ENCODE measurements at regions not wholly inside any gene's neighbourhood (a gene's known extent, or its start where the extent isn't known, plus 50 kb on each side); places are given as distances from the start of the nearest gene placed in this dataset.

DNA sequence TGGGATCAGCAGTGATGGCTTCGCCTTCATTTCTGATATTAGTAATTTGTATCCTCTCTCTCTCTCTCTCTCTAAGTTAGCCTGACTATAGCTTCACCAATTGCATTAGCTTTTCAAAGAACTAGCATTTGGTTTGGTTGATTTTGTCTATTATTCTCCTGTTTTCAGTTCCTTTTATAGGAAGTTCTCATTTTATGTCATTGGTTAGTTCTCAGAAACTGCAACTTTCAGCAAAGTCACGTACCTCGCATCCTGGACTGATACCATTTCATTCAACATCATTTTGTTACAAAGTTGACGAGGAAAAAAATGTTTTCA lies 450.8 kb downstream of the EIPR1 start:
- TF ChIP-seq ZNF565 (CRISPR knock-in tag; conservative IDR thresholded peaks at IDR 0.05; ENCODE audit: low read depth), result no peak
- no peak for TF ChIP-seq ZC3H10 (CRISPR knock-in tag; IDR thresholded peaks at IDR 0.05)
- no peak for TF ChIP-seq TCF4 (CRISPR knock-in tag; IDR thresholded peaks at IDR 0.05; ENCODE audit: borderline replicate concordance)
- no peak for ATAC-seq

GRCh38 chr2:2926009-2926857 lies 451.4 kb downstream of the EIPR1 start:
- TF ChIP-seq, protein P1, sequence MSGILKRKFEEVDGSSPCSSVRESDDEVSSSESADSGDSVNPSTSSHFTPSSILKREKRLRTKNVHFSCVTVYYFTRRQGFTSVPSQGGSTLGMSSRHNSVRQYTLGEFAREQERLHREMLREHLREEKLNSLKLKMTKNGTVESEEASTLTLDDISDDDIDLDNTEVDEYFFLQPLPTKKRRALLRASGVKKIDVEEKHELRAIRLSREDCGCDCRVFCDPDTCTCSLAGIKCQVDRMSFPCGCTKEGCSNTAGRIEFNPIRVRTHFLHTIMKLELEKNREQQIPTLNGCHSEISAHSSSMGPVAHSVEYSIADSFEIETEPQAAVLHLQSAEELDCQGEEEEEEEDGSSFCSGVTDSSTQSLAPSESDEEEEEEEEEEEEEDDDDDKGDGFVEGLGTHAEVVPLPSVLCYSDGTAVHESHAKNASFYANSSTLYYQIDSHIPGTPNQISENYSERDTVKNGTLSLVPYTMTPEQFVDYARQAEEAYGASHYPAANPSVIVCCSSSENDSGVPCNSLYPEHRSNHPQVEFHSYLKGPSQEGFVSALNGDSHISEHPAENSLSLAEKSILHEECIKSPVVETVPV (CRISPR knock-in tag; IDR thresholded peaks at IDR 0.05), result no peak
- TF ChIP-seq, protein P2, sequence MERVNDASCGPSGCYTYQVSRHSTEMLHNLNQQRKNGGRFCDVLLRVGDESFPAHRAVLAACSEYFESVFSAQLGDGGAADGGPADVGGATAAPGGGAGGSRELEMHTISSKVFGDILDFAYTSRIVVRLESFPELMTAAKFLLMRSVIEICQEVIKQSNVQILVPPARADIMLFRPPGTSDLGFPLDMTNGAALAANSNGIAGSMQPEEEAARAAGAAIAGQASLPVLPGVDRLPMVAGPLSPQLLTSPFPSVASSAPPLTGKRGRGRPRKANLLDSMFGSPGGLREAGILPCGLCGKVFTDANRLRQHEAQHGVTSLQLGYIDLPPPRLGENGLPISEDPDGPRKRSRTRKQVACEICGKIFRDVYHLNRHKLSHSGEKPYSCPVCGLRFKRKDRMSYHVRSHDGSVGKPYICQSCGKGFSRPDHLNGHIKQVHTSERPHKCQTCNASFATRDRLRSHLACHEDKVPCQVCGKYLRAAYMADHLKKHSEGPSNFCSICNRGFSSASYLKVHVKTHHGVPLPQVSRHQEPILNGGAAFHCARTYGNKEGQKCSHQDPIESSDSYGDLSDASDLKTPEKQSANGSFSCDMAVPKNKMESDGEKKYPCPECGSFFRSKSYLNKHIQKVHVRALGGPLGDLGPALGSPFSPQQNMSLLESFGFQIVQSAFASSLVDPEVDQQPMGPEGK (CRISPR knock-in tag; IDR thresholded peaks at IDR 0.05; ENCODE audit: borderline replicate concordance), result no peak
- TF ChIP-seq ISL1 (CRISPR knock-in tag; IDR thresholded peaks at IDR 0.05) (no peak), ZNF70 (CRISPR knock-in tag; IDR thresholded peaks at IDR 0.05) (no peak), POU6F1 (CRISPR knock-in tag; IDR thresholded peaks at IDR 0.05; ENCODE audit: borderline replicate concordance, low read depth) (no peak), OSR1 (CRISPR knock-in tag; IDR thresholded peaks at IDR 0.05) (no peak), ZNF565 (CRISPR knock-in tag; conservative IDR thresholded peaks at IDR 0.05; ENCODE audit: low read depth) (no peak), ZNF8 (CRISPR knock-in tag; IDR thresholded peaks at IDR 0.05) (no peak), ARNTL (CRISPR knock-in tag; IDR thresholded peaks at IDR 0.05; ENCODE audit: borderline replicate concordance, low read depth) (no peak), GLIS3 (CRISPR knock-in tag; IDR thresholded peaks at IDR 0.05) (no peak), ZFP30 (CRISPR knock-in tag; IDR thresholded peaks at IDR 0.05) (no peak), PPARA (CRISPR knock-in tag; IDR thresholded peaks at IDR 0.05; ENCODE audit: borderline replicate concordance) (no peak), TOX (CRISPR knock-in tag; IDR thresholded peaks at IDR 0.05; ENCODE audit: borderline replicate concordance) (no peak), TCF4 (CRISPR knock-in tag; IDR thresholded peaks at IDR 0.05; ENCODE audit: borderline replicate concordance) (no peak), ESRRG (CRISPR knock-in tag; IDR thresholded peaks at IDR 0.05) (no peak), ZFP3 (CRISPR knock-in tag; IDR thresholded peaks at IDR 0.05) (no peak), BACH2 (CRISPR knock-in tag; IDR thresholded peaks at IDR 0.05; ENCODE audit: borderline replicate concordance) (no peak)
- TF ChIP-seq, protein P3, sequence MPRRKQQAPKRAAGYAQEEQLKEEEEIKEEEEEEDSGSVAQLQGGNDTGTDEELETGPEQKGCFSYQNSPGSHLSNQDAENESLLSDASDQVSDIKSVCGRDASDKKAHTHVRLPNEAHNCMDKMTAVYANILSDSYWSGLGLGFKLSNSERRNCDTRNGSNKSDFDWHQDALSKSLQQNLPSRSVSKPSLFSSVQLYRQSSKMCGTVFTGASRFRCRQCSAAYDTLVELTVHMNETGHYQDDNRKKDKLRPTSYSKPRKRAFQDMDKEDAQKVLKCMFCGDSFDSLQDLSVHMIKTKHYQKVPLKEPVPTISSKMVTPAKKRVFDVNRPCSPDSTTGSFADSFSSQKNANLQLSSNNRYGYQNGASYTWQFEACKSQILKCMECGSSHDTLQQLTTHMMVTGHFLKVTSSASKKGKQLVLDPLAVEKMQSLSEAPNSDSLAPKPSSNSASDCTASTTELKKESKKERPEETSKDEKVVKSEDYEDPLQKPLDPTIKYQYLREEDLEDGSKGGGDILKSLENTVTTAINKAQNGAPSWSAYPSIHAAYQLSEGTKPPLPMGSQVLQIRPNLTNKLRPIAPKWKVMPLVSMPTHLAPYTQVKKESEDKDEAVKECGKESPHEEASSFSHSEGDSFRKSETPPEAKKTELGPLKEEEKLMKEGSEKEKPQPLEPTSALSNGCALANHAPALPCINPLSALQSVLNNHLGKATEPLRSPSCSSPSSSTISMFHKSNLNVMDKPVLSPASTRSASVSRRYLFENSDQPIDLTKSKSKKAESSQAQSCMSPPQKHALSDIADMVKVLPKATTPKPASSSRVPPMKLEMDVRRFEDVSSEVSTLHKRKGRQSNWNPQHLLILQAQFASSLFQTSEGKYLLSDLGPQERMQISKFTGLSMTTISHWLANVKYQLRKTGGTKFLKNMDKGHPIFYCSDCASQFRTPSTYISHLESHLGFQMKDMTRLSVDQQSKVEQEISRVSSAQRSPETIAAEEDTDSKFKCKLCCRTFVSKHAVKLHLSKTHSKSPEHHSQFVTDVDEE (CRISPR knock-in tag; IDR thresholded peaks at IDR 0.05), result no peak
- no peak for ATAC-seq

DNA sequence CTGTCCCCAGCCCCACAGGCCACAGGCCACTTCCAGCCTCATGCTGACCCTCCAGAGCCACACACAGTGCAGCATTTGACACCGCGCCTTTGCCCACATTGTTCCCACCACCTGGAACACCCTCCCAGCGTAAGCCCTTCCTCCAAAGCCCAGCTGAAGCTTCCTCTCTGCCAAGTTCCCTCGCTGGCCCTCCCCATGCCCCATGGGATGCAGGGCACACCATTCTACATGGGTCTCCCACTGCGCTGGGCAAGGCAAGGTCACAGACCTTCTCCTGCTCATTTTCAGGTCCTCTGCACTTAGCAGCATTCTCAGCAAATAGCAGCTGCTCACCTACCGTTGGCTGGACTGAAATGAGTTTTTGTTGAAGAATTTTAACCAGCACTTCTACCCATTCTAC lies 455.5 kb downstream of the EIPR1 start:
- TF ChIP-seq, protein P4, sequence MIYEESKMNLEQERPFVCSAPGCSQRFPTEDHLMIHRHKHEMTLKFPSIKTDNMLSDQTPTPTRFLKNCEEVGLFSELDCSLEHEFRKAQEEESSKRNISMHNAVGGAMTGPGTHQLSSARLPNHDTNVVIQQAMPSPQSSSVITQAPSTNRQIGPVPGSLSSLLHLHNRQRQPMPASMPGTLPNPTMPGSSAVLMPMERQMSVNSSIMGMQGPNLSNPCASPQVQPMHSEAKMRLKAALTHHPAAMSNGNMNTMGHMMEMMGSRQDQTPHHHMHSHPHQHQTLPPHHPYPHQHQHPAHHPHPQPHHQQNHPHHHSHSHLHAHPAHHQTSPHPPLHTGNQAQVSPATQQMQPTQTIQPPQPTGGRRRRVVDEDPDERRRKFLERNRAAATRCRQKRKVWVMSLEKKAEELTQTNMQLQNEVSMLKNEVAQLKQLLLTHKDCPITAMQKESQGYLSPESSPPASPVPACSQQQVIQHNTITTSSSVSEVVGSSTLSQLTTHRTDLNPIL (CRISPR knock-in tag; IDR thresholded peaks at IDR 0.05; ENCODE audit: low read depth), result no peak
- TF ChIP-seq RARB (CRISPR knock-in tag; IDR thresholded peaks at IDR 0.05) (no peak), CSDC2 (CRISPR knock-in tag; IDR thresholded peaks at IDR 0.05) (no peak), OSR1 (CRISPR knock-in tag; IDR thresholded peaks at IDR 0.05) (no peak), ZFP3 (CRISPR knock-in tag; IDR thresholded peaks at IDR 0.05) (no peak), ZFP30 (CRISPR knock-in tag; IDR thresholded peaks at IDR 0.05) (no peak), ISL1 (CRISPR knock-in tag; IDR thresholded peaks at IDR 0.05) (no peak), ZNF70 (CRISPR knock-in tag; IDR thresholded peaks at IDR 0.05) (no peak), TOX (CRISPR knock-in tag; IDR thresholded peaks at IDR 0.05; ENCODE audit: borderline replicate concordance) (no peak), GLIS3 (CRISPR knock-in tag; IDR thresholded peaks at IDR 0.05) (no peak)
- TF ChIP-seq, protein P3 (CRISPR knock-in tag; IDR thresholded peaks at IDR 0.05), result no peak
- ATAC-seq, result no peak

Data from SK-N-SH treated with all-trans-retinoic acid at 6 μM for 48 hours (cell line).